Lung (tissue), 11 donors: ENCODE measurements at regions not wholly inside any gene's neighbourhood (a gene's known extent, or its start where the extent isn't known, plus 50 kb on each side); places are given as distances from the start of the nearest gene placed in this dataset.

Experiments
- ATAC-seq: fragments of 200-7000 bp; cut with Tn5 transposase; one replicate; pipeline ENCODE4 v1.9.1; 2020; ENCODE audit warnings: moderate number of reproducible peaks; ENCODE audit not compliant: insufficient read depth, low FRiP score
- DNase-seq, 3 donors: peaks; one replicate each; pipeline ENCODE4 v3.0.0-alpha.2; 2013 to 2017
- H3K27ac ChIP-seq, 2 donors: one replicate each; pipeline ENCODE4 v1.5.1; 2013; ENCODE audit warnings: mild to moderate bottlenecking in 2 of 2, moderate library complexity in 2 of 2, control low read depth in 1 of 2, inconsistent platforms in 1 of 2, low read depth in 1 of 2, low read length in 1 of 2
- H3K27me3 ChIP-seq, 3 donors: one replicate each; pipeline ENCODE4 v1.5.1; 2013; ENCODE audit warnings: low read length in 2 of 3; ENCODE audit not compliant: control insufficient read depth in 3 of 3, insufficient read depth in 3 of 3
- H3K36me3 ChIP-seq, 4 donors: one replicate each; pipeline ENCODE4 v1.5.1; 2013; ENCODE audit warnings: low read length in 4 of 4, mild to moderate bottlenecking in 1 of 4, moderate library complexity in 1 of 4; ENCODE audit not compliant: control insufficient read depth in 4 of 4, insufficient read depth in 4 of 4
- H3K4me1 ChIP-seq, 5 donors: one replicate each; pipeline ENCODE4 v1.5.1; 2013; ENCODE audit warnings: low read length in 5 of 5, mild to moderate bottlenecking in 2 of 5, moderate library complexity in 1 of 5; ENCODE audit not compliant: control insufficient read depth in 5 of 5, insufficient read depth in 5 of 5
- H3K4me3 ChIP-seq: one replicate; pipeline ENCODE4 v1.5.1; 2013; ENCODE audit warnings: mild to moderate bottlenecking, control low read depth, moderate library complexity
- H3K9ac ChIP-seq, 2 donors: one replicate each; pipeline ENCODE4 v1.5.1; 2013; ENCODE audit warnings: low read length in 2 of 2, control low read depth in 1 of 2; ENCODE audit not compliant: insufficient read depth in 1 of 2
- H3K9me3 ChIP-seq, 4 donors: one replicate each; pipeline ENCODE4 v1.5.1; 2013; ENCODE audit warnings: low read length in 3 of 4, mild to moderate bottlenecking in 1 of 4, moderate library complexity in 1 of 4; ENCODE audit not compliant: control insufficient read depth in 4 of 4, insufficient read depth in 3 of 4
- WGBS, 2 donors: extraction: QIAGEN DNeasy Blood & Tissue Kit; methylation state at CpG; one replicate each; pipeline ENCODE4 v1.1.7; 2013; 5-methylcytosine and 5-hydroxymethylcytosine counted together
- TF ChIP-seq, protein P1 (sequence below): IDR thresholded peaks from 2 replicates; pipeline ENCODE4 v1.5.1; 2012; ENCODE audit warnings: mild to moderate bottlenecking; ENCODE audit errors: control extremely low read depth, extremely low read depth
- donor health status: control.
- donor health status: control.
- donor health status: Bipolar disorder and iron deficiency.
- donor health status: healthy.
- donor health status: DM: yes; HTN: yes; CAD: no.

DNA sequence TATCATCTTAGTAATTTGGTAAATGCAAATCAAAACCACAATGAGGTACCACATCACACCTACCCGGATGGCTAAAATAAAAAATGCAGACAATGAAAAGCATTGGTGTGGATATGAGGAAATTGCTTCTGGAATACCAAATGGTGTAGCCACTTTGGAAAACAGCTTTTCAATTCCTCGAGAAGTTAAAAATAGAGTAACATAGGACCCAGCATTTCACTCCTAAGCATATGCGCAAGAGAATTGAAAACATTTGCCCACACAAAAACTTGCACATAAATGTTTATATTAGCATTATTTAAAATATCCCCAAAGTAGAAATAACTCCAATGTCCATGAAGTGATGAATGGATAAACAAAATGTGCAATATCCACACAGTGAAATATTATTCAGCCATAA lies 608.7 kb downstream of the ISL1 start:
- Histone ChIP-seq H3K4me1 (no peaks in the 10 kb centered on the region), H3K9me3 (no peaks in the 10 kb centered on the region), H3K9ac (no peak overlapping the region), H3K36me3 (no peaks in the 10 kb centered on the region), H3K27ac (no peak overlapping the region), H3K4me3 (no peak overlapping the region), H3K27me3 (no peaks in the 10 kb centered on the region)
- DNase-seq = no peak
- TF ChIP-seq, protein P1, sequence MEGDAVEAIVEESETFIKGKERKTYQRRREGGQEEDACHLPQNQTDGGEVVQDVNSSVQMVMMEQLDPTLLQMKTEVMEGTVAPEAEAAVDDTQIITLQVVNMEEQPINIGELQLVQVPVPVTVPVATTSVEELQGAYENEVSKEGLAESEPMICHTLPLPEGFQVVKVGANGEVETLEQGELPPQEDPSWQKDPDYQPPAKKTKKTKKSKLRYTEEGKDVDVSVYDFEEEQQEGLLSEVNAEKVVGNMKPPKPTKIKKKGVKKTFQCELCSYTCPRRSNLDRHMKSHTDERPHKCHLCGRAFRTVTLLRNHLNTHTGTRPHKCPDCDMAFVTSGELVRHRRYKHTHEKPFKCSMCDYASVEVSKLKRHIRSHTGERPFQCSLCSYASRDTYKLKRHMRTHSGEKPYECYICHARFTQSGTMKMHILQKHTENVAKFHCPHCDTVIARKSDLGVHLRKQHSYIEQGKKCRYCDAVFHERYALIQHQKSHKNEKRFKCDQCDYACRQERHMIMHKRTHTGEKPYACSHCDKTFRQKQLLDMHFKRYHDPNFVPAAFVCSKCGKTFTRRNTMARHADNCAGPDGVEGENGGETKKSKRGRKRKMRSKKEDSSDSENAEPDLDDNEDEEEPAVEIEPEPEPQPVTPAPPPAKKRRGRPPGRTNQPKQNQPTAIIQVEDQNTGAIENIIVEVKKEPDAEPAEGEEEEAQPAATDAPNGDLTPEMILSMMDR = no peak
- ATAC-seq = no peak
- WGBS, 2 donors = 86 to 89% methylated on average over 3 of the region's 3 CpGs

DNA sequence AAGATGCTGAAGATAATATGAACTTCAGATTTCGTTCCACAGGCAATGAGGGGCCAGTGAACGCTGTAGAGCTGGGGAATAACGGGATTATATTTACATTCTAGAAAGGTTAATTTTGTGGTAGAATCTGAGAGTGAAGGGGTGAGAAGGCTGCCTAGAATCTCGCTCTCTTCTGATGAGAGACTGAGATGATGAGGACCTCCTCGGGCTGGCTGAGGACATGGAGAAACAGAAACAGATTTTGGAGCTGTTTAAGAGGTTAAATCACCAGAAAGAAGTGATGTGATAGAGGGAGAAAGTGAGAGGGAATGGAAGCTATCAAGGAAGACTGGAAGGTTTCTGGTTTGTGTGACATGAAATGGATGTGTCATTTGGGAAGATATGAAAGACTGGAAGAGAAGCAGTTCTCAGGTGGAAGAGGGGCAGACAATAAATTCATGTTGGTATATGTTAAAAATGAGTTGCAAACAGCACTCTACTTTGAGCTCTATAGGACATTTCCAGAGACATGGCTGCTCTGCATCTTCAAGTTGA lies 612.6 kb downstream of the ISL1 start:
- no peaks in the 10 kb centered on the region for H3K27me3 ChIP-seq
- DNase-seq = no peak
- H3K36me3 ChIP-seq = no peaks in the 10 kb centered on the region
- no peak for ATAC-seq
- H3K9ac ChIP-seq = no peak overlapping the region
- 84 to 85% methylated on average over 5 of the region's 5 CpGs for WGBS, 2 donors
- TF ChIP-seq, protein P1 = no peak
- H3K4me1 ChIP-seq = no peaks in the 10 kb centered on the region
- no peak overlapping the region for H3K4me3 ChIP-seq
- H3K27ac ChIP-seq = no peak overlapping the region
- H3K9me3 ChIP-seq = peaks cover 0 to 2% (median 0%) of the 10 kb centered on the region in 4 donors

DNA sequence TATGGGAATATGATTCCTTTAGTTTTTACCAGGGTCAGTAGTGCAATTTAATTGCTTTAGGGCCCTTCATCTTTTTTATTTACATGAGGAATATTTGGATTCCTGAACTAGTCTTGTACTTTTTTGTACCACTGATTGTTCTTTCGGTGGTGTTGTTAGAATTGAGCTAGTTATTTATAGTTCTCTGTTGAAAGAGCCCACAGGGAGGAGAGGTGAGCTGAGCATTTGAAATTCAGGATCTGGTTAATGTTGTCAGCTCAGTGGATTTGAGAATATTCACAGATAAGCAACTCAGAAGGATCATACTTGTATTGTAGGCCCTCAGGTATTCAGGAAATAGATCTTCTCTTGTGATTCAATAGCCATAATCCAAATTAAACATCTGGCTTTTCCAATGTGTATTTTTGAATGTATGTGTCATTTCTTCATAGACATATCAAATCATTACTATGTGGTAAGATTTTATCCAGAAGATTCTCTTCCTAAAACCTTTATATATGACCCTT lies 613.2 kb downstream of the ISL1 start:
- Histone ChIP-seq H3K9ac (no peak overlapping the region), H3K36me3 (no peaks in the 10 kb centered on the region), H3K4me1 (no peaks in the 10 kb centered on the region), H3K27ac (no peak overlapping the region), H3K9me3 (peaks cover 0 to 2% (median 0%) of the 10 kb centered on the region in 4 donors), H3K27me3 (no peaks in the 10 kb centered on the region), H3K4me3 (no peak overlapping the region)
- TF ChIP-seq, protein P1 = no peak
- ATAC-seq (no peak), DNase-seq (no peak)
- 55 to 63% methylated on average over 1 of the region's 1 CpG for WGBS, 2 donors

DNA sequence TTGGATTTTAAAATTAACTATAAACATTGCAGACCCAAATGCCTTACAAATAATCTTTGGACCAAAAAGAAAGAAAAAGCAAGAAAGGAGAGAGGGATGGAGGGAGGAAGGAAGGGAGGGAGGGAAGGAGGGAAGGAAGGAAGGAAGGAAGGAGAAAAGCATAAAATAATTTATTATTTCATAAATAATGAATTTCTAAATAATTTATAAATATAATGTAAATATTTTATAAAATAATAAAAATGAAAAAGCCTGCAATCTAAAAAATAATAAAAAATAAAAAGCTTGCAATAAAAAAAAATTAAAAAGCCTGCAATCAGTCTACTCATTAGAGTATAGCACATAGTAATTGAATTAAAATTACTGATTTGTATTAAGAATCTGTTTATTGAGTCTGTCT lies 614.3 kb downstream of the ISL1 start:
- no peaks in the 10 kb centered on the region for H3K27me3 ChIP-seq
- peaks cover 0 to 2% (median 0%) of the 10 kb centered on the region in 4 donors for H3K9me3 ChIP-seq
- H3K4me1 ChIP-seq = no peaks in the 10 kb centered on the region
- ATAC-seq (no peak), DNase-seq (no peak)
- H3K36me3 ChIP-seq = no peaks in the 10 kb centered on the region
- no peak overlapping the region for H3K9ac ChIP-seq
- no peak overlapping the region for H3K4me3 ChIP-seq
- TF ChIP-seq, protein P1 = no peak
- H3K27ac ChIP-seq = no peak overlapping the region
